HFFc6 (cell line): ENCODE measurements at regions not wholly inside any gene's neighbourhood (a gene's known extent, or its start where the extent isn't known, plus 50 kb on each side); places are given as distances from the start of the nearest gene placed in this dataset.

Source experiments
- DNase-seq: peaks from one replicate; pipeline ENCODE4 v3.0.0-alpha.2; 2018
- H3K27ac Mint-ChIP-seq: 2 replicates; pipeline ENCODE4 v1.8.0; 2020; ENCODE audit warnings: mild to moderate bottlenecking, mixed read lengths
- H3K27me3 Mint-ChIP-seq: 2 replicates; pipeline ENCODE4 v1.8.0; 2021; ENCODE audit warnings: mild to moderate bottlenecking, moderate library complexity, mixed read lengths; ENCODE audit not compliant: insufficient read depth
- H3K36me3 Mint-ChIP-seq: 2 replicates; pipeline ENCODE4 v1.8.0; 2021; ENCODE audit warnings: low read depth, mixed read lengths
- H3K4me1 Mint-ChIP-seq: 2 replicates; pipeline ENCODE4 v1.8.0; 2020; ENCODE audit warnings: low read depth, mixed read lengths
- H3K4me3 Mint-ChIP-seq: 2 replicates; pipeline ENCODE4 v1.8.0; 2020; ENCODE audit warnings: mild to moderate bottlenecking, moderate library complexity, mixed read lengths
- H3K9me3 Mint-ChIP-seq: 2 replicates; pipeline ENCODE4 v1.8.0; 2020; ENCODE audit warnings: mild to moderate bottlenecking, mixed read lengths
- CTCF ChIP-seq: fragments of 200-600 bp; sonication (generic); IDR thresholded peaks from 2 replicates; pipeline ENCODE4 v1.5.0; 2021; ENCODE audit warnings: antibody characterized with exemption, mild to moderate bottlenecking

GRCh38 chr5:112671687-112672086 lies 66.0 kb upstream of the APC start:
- DNase-seq, result no peak
- H3K27ac Mint-ChIP-seq, result no peak overlapping the region
- peaks cover 1% of the 10 kb centered on the region; the same call in 1 of the 2 replicates for H3K27me3 Mint-ChIP-seq
- H3K36me3 Mint-ChIP-seq, result no peaks in the 10 kb centered on the region
- no peak for TF ChIP-seq CTCF
- no peak overlapping the region for H3K4me3 Mint-ChIP-seq
- H3K9me3 Mint-ChIP-seq, result no peaks in the 10 kb centered on the region
- H3K4me1 Mint-ChIP-seq, result no peaks in the 10 kb centered on the region

DNA sequence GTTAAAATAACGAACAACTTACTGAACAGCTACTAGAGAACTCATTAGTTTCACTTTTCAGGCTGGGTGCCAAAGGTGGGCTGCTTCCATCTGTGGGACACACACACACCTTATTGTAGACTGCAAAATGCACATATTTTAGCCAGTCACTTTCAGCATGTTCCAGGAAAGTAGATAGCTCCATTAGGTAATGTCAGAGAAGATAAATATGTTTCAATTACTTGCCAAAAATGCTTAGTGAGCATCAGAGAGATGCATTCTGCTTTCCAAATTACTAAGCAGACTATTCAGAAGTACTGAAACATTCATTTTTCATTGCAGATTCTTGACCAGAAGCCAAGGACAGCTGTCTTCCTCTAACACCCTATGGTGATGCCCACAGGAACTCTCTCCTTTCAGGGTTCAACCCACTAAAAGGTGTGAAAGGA lies 56.2 kb upstream of the APC start:
- peak overlapping the region; percentile 97 for H3K27ac Mint-ChIP-seq
- peaks cover 5% of the 10 kb centered on the region for H3K36me3 Mint-ChIP-seq
- peak; percentile 40 for DNase-seq
- no peaks in the 10 kb centered on the region for H3K27me3 Mint-ChIP-seq
- H3K4me1 Mint-ChIP-seq, result peaks cover 64% of the 10 kb centered on the region
- TF ChIP-seq CTCF, result no peak
- H3K9me3 Mint-ChIP-seq, result no peaks in the 10 kb centered on the region
- H3K4me3 Mint-ChIP-seq, result peak overlapping the region; percentile 27; the same call in 1 of the 2 replicates

DNA sequence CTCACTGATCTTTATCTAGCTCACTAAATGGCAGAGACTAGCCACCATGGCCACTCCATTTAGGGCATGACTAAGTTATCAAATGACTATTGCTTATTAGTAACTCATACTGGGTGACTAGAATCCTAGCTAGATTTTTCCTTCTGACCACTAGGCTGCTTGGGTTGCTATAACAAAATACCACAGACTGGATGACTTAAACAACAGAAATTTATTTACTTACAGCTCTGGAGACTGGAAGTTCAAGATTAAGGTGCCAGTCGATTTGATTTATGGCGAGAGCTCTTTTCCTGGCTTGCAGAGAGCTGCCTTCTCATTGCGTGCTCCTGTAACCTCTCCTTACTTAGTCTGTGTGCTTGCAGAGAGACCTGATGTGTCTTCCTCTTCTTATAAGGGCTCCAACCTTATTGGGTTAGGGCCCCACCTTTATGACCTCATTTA lies 55.0 kb upstream of the APC start:
- DNase-seq, result peak; percentile 96
- H3K4me3 Mint-ChIP-seq, result peak overlapping the region; percentile 65
- H3K9me3 Mint-ChIP-seq, result no peaks in the 10 kb centered on the region
- H3K4me1 Mint-ChIP-seq, result peaks cover 68% of the 10 kb centered on the region
- peak; percentile 68 for TF ChIP-seq CTCF
- H3K27ac Mint-ChIP-seq, result peak overlapping the region; percentile 97
- no peaks in the 10 kb centered on the region for H3K27me3 Mint-ChIP-seq
- H3K36me3 Mint-ChIP-seq, result peaks cover 5% of the 10 kb centered on the region

DNA sequence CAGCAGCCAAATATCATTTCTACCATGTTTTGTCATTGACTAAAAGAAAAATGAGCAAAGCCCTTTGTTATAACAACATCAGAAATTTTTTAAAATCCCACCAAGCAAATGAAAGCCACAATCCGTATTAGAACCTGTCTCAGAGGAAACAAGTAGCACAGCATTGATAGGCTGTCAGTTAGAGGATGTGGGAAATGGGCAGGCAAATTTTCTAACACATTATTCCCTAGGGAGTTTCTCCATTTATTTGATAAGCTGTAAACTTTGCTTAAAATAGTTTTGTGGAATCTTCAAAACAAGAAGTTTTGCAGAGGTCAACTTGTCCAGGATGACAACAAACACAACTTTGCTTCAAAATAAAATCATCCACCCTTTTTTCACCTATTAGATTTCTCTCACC lies 53.6 kb upstream of the APC start:
- no peaks in the 10 kb centered on the region for H3K27me3 Mint-ChIP-seq
- peak overlapping the region; percentile 97 for H3K27ac Mint-ChIP-seq
- TF ChIP-seq CTCF, result no peak
- DNase-seq, result no peak
- H3K36me3 Mint-ChIP-seq, result peaks cover 5% of the 10 kb centered on the region
- H3K4me3 Mint-ChIP-seq, result peak overlapping the region; percentile 61
- H3K4me1 Mint-ChIP-seq, result peaks cover 80% of the 10 kb centered on the region
- H3K9me3 Mint-ChIP-seq, result no peaks in the 10 kb centered on the region

DNA sequence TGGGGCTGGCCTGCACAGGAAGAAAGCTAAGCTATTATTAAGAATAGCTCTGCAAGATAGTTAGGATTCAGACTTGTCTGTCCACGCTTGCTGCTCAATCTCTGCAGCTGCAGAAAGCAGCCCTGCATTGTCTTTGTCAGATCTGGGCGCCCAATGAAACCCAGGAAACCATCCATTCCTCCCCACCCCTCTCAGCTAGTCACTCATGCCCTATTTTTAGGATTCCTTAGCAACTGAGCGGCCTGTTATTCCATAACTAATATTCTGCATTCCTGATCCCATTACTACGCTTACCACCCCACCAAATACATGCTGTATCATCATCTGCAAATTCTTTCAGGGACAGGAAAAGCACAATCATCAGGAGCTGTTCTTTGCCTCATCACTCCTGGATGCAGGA lies 52.9 kb upstream of the APC start:
- Mint-ChIP-seq H3K27me3 (no peaks in the 10 kb centered on the region), H3K9me3 (no peaks in the 10 kb centered on the region), H3K36me3 (peaks cover 5% of the 10 kb centered on the region), H3K4me1 (peaks cover 86% of the 10 kb centered on the region), H3K4me3 (peak overlapping the region; percentile 61), H3K27ac (peak overlapping the region; percentile 97)
- DNase-seq, result peak; percentile 97
- no peak for TF ChIP-seq CTCF

DNA sequence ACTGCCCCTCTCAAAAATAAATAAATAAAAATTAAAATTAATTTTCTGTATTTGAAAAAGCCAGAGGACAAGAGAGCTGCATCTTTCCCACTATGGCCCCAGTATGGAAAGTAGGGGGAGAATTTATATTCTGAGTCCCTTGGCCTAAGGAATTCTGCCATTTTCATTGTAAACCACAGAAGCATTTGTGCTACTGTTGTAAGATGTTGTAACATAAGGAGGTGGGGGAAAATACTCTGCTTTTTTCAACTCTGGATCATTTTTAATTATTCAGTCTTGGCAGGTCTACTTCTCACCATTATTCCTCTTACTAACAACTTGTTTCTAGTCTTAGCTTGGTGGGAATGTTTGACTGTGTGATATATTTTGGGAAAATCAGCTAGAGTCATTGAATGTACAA lies 52.3 kb upstream of the APC start:
- no peak for DNase-seq
- no peaks in the 10 kb centered on the region for H3K27me3 Mint-ChIP-seq
- no peaks in the 10 kb centered on the region for H3K9me3 Mint-ChIP-seq
- peak overlapping the region; percentile 15; the same call in 1 of the 2 replicates for H3K4me3 Mint-ChIP-seq
- no peak for TF ChIP-seq CTCF
- peaks cover 89% of the 10 kb centered on the region for H3K4me1 Mint-ChIP-seq
- peaks cover 5% of the 10 kb centered on the region for H3K36me3 Mint-ChIP-seq
- peak overlapping the region; percentile 97 for H3K27ac Mint-ChIP-seq
